ENCODE measurements at regions not wholly inside any gene's neighbourhood (a gene's known extent, or its start where the extent isn't known, plus 50 kb on each side); places are given as distances from the start of the nearest gene placed in this dataset.

- TF ChIP-seq CTCF (IDR thresholded peaks at IDR 0.05; ENCODE audit: low read depth, low read length, missing control alignments): no peak
- H3K27ac ChIP-seq: no peak overlapping the region
- no peak overlapping the region for H3K4me3 ChIP-seq (ENCODE audit: low read depth, low read length)
- DNase-seq: no peak
- H3K27me3 ChIP-seq (replicated peaks): no peaks in the 10 kb centered on the region
- H3K36me3 ChIP-seq (replicated peaks): no peaks in the 10 kb centered on the region
- in situ Hi-C loops (cut with HindIII; ENCODE audit: low pct_ligation_motif_present, low sequenced_read_pairs): no loop called here
These were observed 79.1 kb downstream of the FAT4 start for GRCh38 chr4:125393825-125394224.

GRCh38 chr4:125397226-125397625 is 82.5 kb downstream of the FAT4 start:
- H3K27me3 ChIP-seq (replicated peaks): no peaks in the 10 kb centered on the region
- H3K27ac ChIP-seq: no peak overlapping the region
- no peak for TF ChIP-seq CTCF (IDR thresholded peaks at IDR 0.05; ENCODE audit: low read depth, low read length, missing control alignments)
- H3K4me3 ChIP-seq (ENCODE audit: low read depth, low read length): no peak overlapping the region
- no peaks in the 10 kb centered on the region for H3K36me3 ChIP-seq (replicated peaks)
- DNase-seq: no peak
- in situ Hi-C loops (cut with HindIII; ENCODE audit: low pct_ligation_motif_present, low sequenced_read_pairs): no loop called here

- H3K27me3 ChIP-seq (replicated peaks): no peaks in the 10 kb centered on the region
- no peak for DNase-seq
- H3K36me3 ChIP-seq (replicated peaks): no peaks in the 10 kb centered on the region
- no peak overlapping the region for H3K4me3 ChIP-seq (ENCODE audit: low read depth, low read length)
- in situ Hi-C loops (cut with HindIII; ENCODE audit: low pct_ligation_motif_present, low sequenced_read_pairs): no loop called here
- no peak for TF ChIP-seq CTCF (IDR thresholded peaks at IDR 0.05; ENCODE audit: low read depth, low read length, missing control alignments)
- no peak overlapping the region for H3K27ac ChIP-seq
These were observed 83.7 kb downstream of the FAT4 start for GRCh38 chr4:125398263-125399002.

- no peak for TF ChIP-seq CTCF (IDR thresholded peaks at IDR 0.05; ENCODE audit: low read depth, low read length, missing control alignments)
- H3K36me3 ChIP-seq (replicated peaks): no peaks in the 10 kb centered on the region
- DNase-seq: no peak
- no peaks in the 10 kb centered on the region for H3K27me3 ChIP-seq (replicated peaks)
- in situ Hi-C loops (cut with HindIII; ENCODE audit: low pct_ligation_motif_present, low sequenced_read_pairs): no loop called here
- H3K27ac ChIP-seq: no peak overlapping the region
- H3K4me3 ChIP-seq (ENCODE audit: low read depth, low read length): no peak overlapping the region
These were observed 86.0 kb downstream of the FAT4 start for GRCh38 chr4:125400756-125401155.

- no peaks in the 10 kb centered on the region for H3K36me3 ChIP-seq (replicated peaks)
- no peak for TF ChIP-seq CTCF (IDR thresholded peaks at IDR 0.05; ENCODE audit: low read depth, low read length, missing control alignments)
- H3K4me3 ChIP-seq (ENCODE audit: low read depth, low read length): no peak overlapping the region
- in situ Hi-C loops (cut with HindIII; ENCODE audit: low pct_ligation_motif_present, low sequenced_read_pairs): no loop called here
- DNase-seq: no peak
- H3K27ac ChIP-seq: no peak overlapping the region
- H3K27me3 ChIP-seq (replicated peaks): no peaks in the 10 kb centered on the region
These were observed 87.0 kb downstream of the FAT4 start for GRCh38 chr4:125401784-125402183.

- no peaks in the 10 kb centered on the region for H3K27me3 ChIP-seq (replicated peaks)
- no peaks in the 10 kb centered on the region for H3K36me3 ChIP-seq (replicated peaks)
- DNase-seq: no peak
- in situ Hi-C loops (cut with HindIII; ENCODE audit: low pct_ligation_motif_present, low sequenced_read_pairs): no loop called here
- H3K27ac ChIP-seq: no peak overlapping the region
- no peak overlapping the region for H3K4me3 ChIP-seq (ENCODE audit: low read depth, low read length)
- TF ChIP-seq CTCF (IDR thresholded peaks at IDR 0.05; ENCODE audit: low read depth, low read length, missing control alignments): no peak
These were observed 105.8 kb downstream of the FAT4 start for GRCh38 chr4:125420526-125420925.
